Activated CD4-positive, CD25-positive, alpha-beta regulatory T cell treated with anti-CD3 and anti-CD28 coated beads, Interleukin-2, amount 50 U/mL, for 72 hours (primary cell): ENCODE measurements at regions not wholly inside any gene's neighbourhood (a gene's known extent, or its start where the extent isn't known, plus 50 kb on each side); places are given as distances from the start of the nearest gene placed in this dataset.
"Not testable (repeated sequence)": the region's sequence is repeated elsewhere in the genome, so short reads cannot be mapped to it uniquely, and the experiment has no call there.

Experiments used
- DNase-seq: peaks from one replicate; pipeline ENCODE4 v3.0.0; 2021

- no peak for DNase-seq
Observed at GRCh38 chr18:78792736-78793135, 186.9 kb upstream of the SALL3 start.

- DNase-seq: no peak
Observed at GRCh38 chr18:78793313-78794070, 186.1 kb upstream of the SALL3 start.

GRCh38 chr18:78794071-78794430, 185.6 kb upstream of the SALL3 start:
- DNase-seq: no peak

- DNase-seq: no peak
Observed at GRCh38 chr18:78796693-78797455, 182.7 kb upstream of the SALL3 start.

GRCh38 chr18:78797499-78797898, 182.1 kb upstream of the SALL3 start:
- DNase-seq: no peak

GRCh38 chr18:78798402-78799175, 181.0 kb upstream of the SALL3 start:
- no peak for DNase-seq

GRCh38 chr18:78799382-78800089, 180.1 kb upstream of the SALL3 start:
- no peak for DNase-seq

GRCh38 chr18:78800102-78800851, 179.3 kb upstream of the SALL3 start:
- DNase-seq: not testable (repeated sequence)

- no peak for DNase-seq
Observed at GRCh38 chr18:78801011-78801410, 178.6 kb upstream of the SALL3 start.

- DNase-seq: no peak
Observed at GRCh38 chr18:78803104-78803503, 176.5 kb upstream of the SALL3 start.

- DNase-seq: no peak
Observed at GRCh38 chr18:78804206-78805030, 175.2 kb upstream of the SALL3 start.

- no peak for DNase-seq
Observed at GRCh38 chr18:78805840-78806239, 173.8 kb upstream of the SALL3 start.

GRCh38 chr18:78807668-78808067, 171.9 kb upstream of the SALL3 start:
- DNase-seq: no peak

- DNase-seq: no peak
Observed at GRCh38 chr18:78809845-78810244, 169.8 kb upstream of the SALL3 start.

- no peak for DNase-seq
Observed at GRCh38 chr18:78810706-78811105, 168.9 kb upstream of the SALL3 start.

- no peak for DNase-seq
Observed at GRCh38 chr18:78812067-78812466, 167.6 kb upstream of the SALL3 start.

- DNase-seq: no peak
Observed at GRCh38 chr18:78813156-78813555, 166.5 kb upstream of the SALL3 start.

GRCh38 chr18:78813936-78814710, 165.5 kb upstream of the SALL3 start:
- no peak for DNase-seq

- no peak for DNase-seq
Observed at GRCh38 chr18:78814766-78815165, 164.9 kb upstream of the SALL3 start.

- DNase-seq: no peak
Observed at GRCh38 chr18:78816114-78816513, 163.5 kb upstream of the SALL3 start.

GRCh38 chr18:78816916-78817315, 162.7 kb upstream of the SALL3 start:
- no peak for DNase-seq
